Smooth muscle cell (in vitro differentiated cells): ENCODE measurements at regions not wholly inside any gene's neighbourhood (a gene's known extent, or its start where the extent isn't known, plus 50 kb on each side); places are given as distances from the start of the nearest gene placed in this dataset.

ENCODE experiments used
- DNase-seq: peaks from one replicate; lab custom pipeline; 2025; ENCODE audit not compliant: unreplicated experiment; lab: John Stamatoyannopoulos, UW
- H2AFZ ChIP-seq: fragments of 200-600 bp; sonication (generic); 2 replicates; pipeline ENCODE4 v1.6.0; 2016; ENCODE audit warnings: antibody characterized with exemption, low read depth, mild to moderate bottlenecking
- H3F3A ChIP-seq: fragments of 200-600 bp; sonication (generic); 2 replicates; pipeline ENCODE4 v1.6.0; 2017; ENCODE audit warnings: antibody characterized with exemption, low read depth
- H3K27ac ChIP-seq: fragments of 200-600 bp; sonication (generic); 2 replicates; pipeline ENCODE4 v1.5.1; 2016; ENCODE audit warnings: low read depth, mild to moderate bottlenecking
- H3K27me3 ChIP-seq: fragments of 200-600 bp; sonication (generic); 2 replicates; pipeline ENCODE4 v1.6.1; 2016; ENCODE audit warnings: low read depth, mild to moderate bottlenecking
- H3K36me3 ChIP-seq: fragments of 200-600 bp; sonication (generic); 2 replicates; pipeline ENCODE4 v1.5.1; 2016; ENCODE audit warnings: low read depth
- H3K4me1 ChIP-seq: fragments of 200-600 bp; sonication (generic); 2 replicates; pipeline ENCODE4 v1.5.1; 2016; ENCODE audit warnings: low read depth
- H3K4me2 ChIP-seq: fragments of 200-600 bp; sonication (generic); 2 replicates; pipeline ENCODE4 v1.6.0; 2016; ENCODE audit warnings: mild to moderate bottlenecking
- H3K4me3 ChIP-seq: fragments of 200-600 bp; sonication (generic); 2 replicates; pipeline ENCODE4 v1.5.1; 2016; ENCODE audit warnings: mild to moderate bottlenecking
- H3K79me2 ChIP-seq: fragments of 200-600 bp; sonication (generic); 2 replicates; pipeline ENCODE4 v1.6.0; 2016; ENCODE audit warnings: low read depth, mild to moderate bottlenecking
- H3K9ac ChIP-seq: fragments of 200-600 bp; sonication (generic); 2 replicates; pipeline ENCODE4 v1.6.0; 2016; ENCODE audit warnings: low read depth
- H3K9me3 ChIP-seq: fragments of 200-600 bp; sonication (generic); replicated peaks from 2 replicates; pipeline ENCODE4 v1.5.1; 2016; ENCODE audit warnings: low read depth
- H4K20me1 ChIP-seq: fragments of 200-600 bp; sonication (generic); 2 replicates; pipeline ENCODE4 v1.6.0; 2016; ENCODE audit warnings: low read depth
- CTCF ChIP-seq: fragments of 200-600 bp; sonication (generic); IDR thresholded peaks from 2 replicates; pipeline ENCODE4 v1.5.1; 2017; ENCODE audit warnings: borderline replicate concordance, mild to moderate bottlenecking, antibody characterized with exemption; ENCODE audit not compliant: insufficient read depth, poor library complexity, severe bottlenecking
- WGBS: methylation state at CpG from one replicate; pipeline ENCODE4 v1.1.7; 2016; ENCODE audit warnings: low lambda C conversion rate; 5-methylcytosine and 5-hydroxymethylcytosine counted together

GRCh38 chr2:209321076-209321475 is 102.8 kb upstream of the MAP2 start:
- no peaks in the 10 kb centered on the region for H3K4me1 ChIP-seq
- H3K79me2 ChIP-seq: no peaks in the 10 kb centered on the region
- H3K4me2 ChIP-seq: no peak overlapping the region
- no peak for TF ChIP-seq CTCF
- H3K9ac ChIP-seq: no peak overlapping the region
- H3K9me3 ChIP-seq: no peaks in the 10 kb centered on the region
- no peaks in the 10 kb centered on the region for H3F3A ChIP-seq
- H3K27ac ChIP-seq: no peak overlapping the region
- no peaks in the 10 kb centered on the region for H4K20me1 ChIP-seq
- WGBS: 68% methylated on average over 3 of the region's 3 CpGs
- no peaks in the 10 kb centered on the region for H3K36me3 ChIP-seq
- H3K27me3 ChIP-seq: no peaks in the 10 kb centered on the region
- H2AFZ ChIP-seq: no peak overlapping the region
- no peak for DNase-seq
- no peak overlapping the region for H3K4me3 ChIP-seq

GRCh38 chr2:209321581-209321980 is 102.3 kb upstream of the MAP2 start:
- no peak overlapping the region for H3K4me3 ChIP-seq
- TF ChIP-seq CTCF: no peak
- H4K20me1 ChIP-seq: no peaks in the 10 kb centered on the region
- H3K9me3 ChIP-seq: no peaks in the 10 kb centered on the region
- no peak overlapping the region for H3K27ac ChIP-seq
- no peaks in the 10 kb centered on the region for H3K4me1 ChIP-seq
- H2AFZ ChIP-seq: no peak overlapping the region
- no peak overlapping the region for H3K9ac ChIP-seq
- DNase-seq: no peak
- H3K36me3 ChIP-seq: no peaks in the 10 kb centered on the region
- H3K4me2 ChIP-seq: no peak overlapping the region
- H3K27me3 ChIP-seq: no peaks in the 10 kb centered on the region
- H3K79me2 ChIP-seq: no peaks in the 10 kb centered on the region
- no peaks in the 10 kb centered on the region for H3F3A ChIP-seq
- WGBS: 99% methylated on average over 3 of the region's 3 CpGs

GRCh38 chr2:209322041-209322440 is 101.8 kb upstream of the MAP2 start:
- WGBS: 78% methylated on average over 1 of the region's 1 CpG

More at GRCh38 chr2:209322041-209322440, 101.8 kb upstream of the MAP2 start:
- no peak overlapping the region for H3K9ac ChIP-seq
- H3K4me2 ChIP-seq: no peak overlapping the region
- no peak for DNase-seq
- H3K4me3 ChIP-seq: no peak overlapping the region
- H3K27ac ChIP-seq: no peak overlapping the region
- H3K36me3 ChIP-seq: no peaks in the 10 kb centered on the region
- no peaks in the 10 kb centered on the region for H3K9me3 ChIP-seq
- H4K20me1 ChIP-seq: no peaks in the 10 kb centered on the region
- H2AFZ ChIP-seq: no peak overlapping the region
- peak; percentile 25 for TF ChIP-seq CTCF
- no peaks in the 10 kb centered on the region for H3K4me1 ChIP-seq
- H3F3A ChIP-seq: no peaks in the 10 kb centered on the region
- no peaks in the 10 kb centered on the region for H3K79me2 ChIP-seq
- no peaks in the 10 kb centered on the region for H3K27me3 ChIP-seq
